ENCODE measurements at regions not wholly inside any gene's neighbourhood (a gene's known extent, or its start where the extent isn't known, plus 50 kb on each side); places are given as distances from the start of the nearest gene placed in this dataset.

- Histone ChIP-seq H2BK15ac (ENCODE audit: low read depth, low read length) (no peak overlapping the region), H3K9ac (ENCODE audit: extremely low read depth, insufficient read length, low read length) (no peak overlapping the region), H3K79me2 (ENCODE audit: insufficient read depth, low read length) (no peaks in the 10 kb centered on the region), H2AFZ (ENCODE audit: low read length) (no peak overlapping the region), H4K5ac (ENCODE audit: insufficient read length, low read depth, low read length) (no peak overlapping the region), H4K91ac (ENCODE audit: insufficient read length, low read depth, low read length) (no peak overlapping the region), H3K27me3 (ENCODE audit: insufficient read depth, low read length) (no peaks in the 10 kb centered on the region), H3K23ac (ENCODE audit: insufficient read length, low read depth, low read length) (no peak overlapping the region), H3K27ac (ENCODE audit: insufficient read length, low read depth, low read length) (no peak overlapping the region), H3K56ac (ENCODE audit: insufficient read length, low read depth, low read length) (no peak overlapping the region), H3K23me2 (ENCODE audit: insufficient read length, low read depth, low read length, poor library complexity, severe bottlenecking) (no peaks in the 10 kb centered on the region), H3T11ph (ENCODE audit: low read length) (no peak overlapping the region), H2AK5ac (ENCODE audit: insufficient read length, low read length) (no peak overlapping the region), H2BK20ac (ENCODE audit: low read depth, low read length, poor library complexity, severe bottlenecking) (no peak overlapping the region), H3K18ac (ENCODE audit: insufficient read length, low read depth, low read length) (no peak overlapping the region), H4K8ac (replicated peaks; ENCODE audit: insufficient read length, low read depth, low read length) (no peak overlapping the region), H3K14ac (ENCODE audit: insufficient read depth, low read length) (no peak overlapping the region), H3K79me1 (ENCODE audit: insufficient read depth, low read depth, low read length, poor library complexity, severe bottlenecking) (no peaks in the 10 kb centered on the region), H3K9me3 (ENCODE audit: control insufficient read depth, low read depth, low read length) (no peaks in the 10 kb centered on the region), H4K20me1 (ENCODE audit: control insufficient read depth, insufficient read depth, insufficient read length) (no peaks in the 10 kb centered on the region), H2BK120ac (ENCODE audit: low read depth, low read length, poor library complexity, severe bottlenecking) (no peak overlapping the region), H3K4me1 (ENCODE audit: insufficient read depth, low read length) (no peaks in the 10 kb centered on the region), H2BK12ac (ENCODE audit: insufficient read length, low read depth, low read length) (no peak overlapping the region), H3K4ac (ENCODE audit: low read depth, low read length) (no peak overlapping the region), H3K4me2 (ENCODE audit: insufficient read depth, insufficient read length, low read length) (no peak overlapping the region), H2BK5ac (ENCODE audit: insufficient read length, low read length) (no peak overlapping the region)
- Mint-ChIP-seq H3K4me3 (no peak overlapping the region), H3K4me1 (peaks cover 9 to 12% of the 10 kb centered on the region in 2 experiments), H3K36me3 (ENCODE audit: insufficient read depth in 1 of 3, low read depth in 3 of 3) (no peaks in the 10 kb centered on the region), H3K27me3 (ENCODE audit: low read depth) (peaks cover 16% of the 10 kb centered on the region), H3K27ac (no peak overlapping the region), H3K9me3 (no peaks in the 10 kb centered on the region)
- TF ChIP-seq CTCF (conservative IDR thresholded peaks at IDR 0.05) = no peak
- no peak for DNase-seq
- no CpG with 5 or more reads among the region's 6 CpGs for WGBS (ENCODE audit: extremely low coverage, insufficient read length, low lambda C conversion rate)
These were observed 120.5 kb upstream of the ZC3H12A start for GRCh38 chr1:37353871-37354270.

Measured in H9 (cell line).